ENCODE measurements at regions not wholly inside any gene's neighbourhood (a gene's known extent, or its start where the extent isn't known, plus 50 kb on each side); places are given as distances from the start of the nearest gene placed in this dataset.

GRCh38 chr12:75744607-75745256 is 233.3 kb upstream of the KRR1 start:
- TF ChIP-seq SIN3A (IDR thresholded peaks at IDR 0.05; ENCODE audit: borderline replicate concordance, insufficient read depth, low read length) (no peak), TAF1 (IDR thresholded peaks at IDR 0.05; ENCODE audit: borderline replicate concordance, insufficient read depth, low read length) (no peak), REST (IDR thresholded peaks at IDR 0.05; ENCODE audit: insufficient read depth in 1 of 2, low read depth in 2 of 2, low read length in 2 of 2) (no peak), POLR2AphosphoS5 (IDR thresholded peaks at IDR 0.05; ENCODE audit: low read depth, low read length) (no peak), FOXP2 (optimal IDR thresholded peaks at IDR 0.05; ENCODE audit: borderline replicate concordance, extremely low read depth, extremely low read length, insufficient read depth) (no peak)

- TF ChIP-seq SIN3A (IDR thresholded peaks at IDR 0.05; ENCODE audit: borderline replicate concordance, insufficient read depth, low read length) (no peak), POLR2AphosphoS5 (IDR thresholded peaks at IDR 0.05; ENCODE audit: low read depth, low read length) (no peak), FOXP2 (optimal IDR thresholded peaks at IDR 0.05; ENCODE audit: borderline replicate concordance, extremely low read depth, extremely low read length, insufficient read depth) (no peak), TAF1 (IDR thresholded peaks at IDR 0.05; ENCODE audit: borderline replicate concordance, insufficient read depth, low read length) (no peak), REST (IDR thresholded peaks at IDR 0.05; ENCODE audit: insufficient read depth in 1 of 2, low read depth in 2 of 2, low read length in 2 of 2) (no peak)
Observed at GRCh38 chr12:75742961-75743360, 231.6 kb upstream of the KRR1 start.

GRCh38 chr12:75742048-75742447 is 230.6 kb upstream of the KRR1 start:
- TF ChIP-seq FOXP2 (optimal IDR thresholded peaks at IDR 0.05; ENCODE audit: borderline replicate concordance, extremely low read depth, extremely low read length, insufficient read depth) (no peak), TAF1 (IDR thresholded peaks at IDR 0.05; ENCODE audit: borderline replicate concordance, insufficient read depth, low read length) (no peak), SIN3A (IDR thresholded peaks at IDR 0.05; ENCODE audit: borderline replicate concordance, insufficient read depth, low read length) (no peak), POLR2AphosphoS5 (IDR thresholded peaks at IDR 0.05; ENCODE audit: low read depth, low read length) (no peak), REST (IDR thresholded peaks at IDR 0.05; ENCODE audit: insufficient read depth in 1 of 2, low read depth in 2 of 2, low read length in 2 of 2) (no peak)

DNA sequence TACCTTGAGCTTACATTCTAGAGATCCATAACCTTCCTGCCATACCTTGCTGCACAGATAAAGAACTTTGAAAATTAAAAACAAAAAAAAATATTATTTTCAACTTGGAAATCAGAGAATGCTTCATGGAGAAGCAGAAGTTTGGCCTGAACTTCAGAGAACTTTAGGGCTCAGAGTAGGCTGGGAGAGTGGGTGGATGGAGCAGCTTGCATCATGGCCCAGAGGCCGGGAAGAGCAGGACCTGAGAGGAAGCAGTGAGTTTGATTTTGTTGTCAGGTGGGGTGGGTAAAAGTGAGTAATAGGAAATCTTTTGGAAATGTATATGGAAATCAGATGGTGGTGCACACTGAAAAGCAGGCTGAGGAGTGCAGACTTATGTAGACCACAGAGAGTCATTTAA is 228.5 kb upstream of the KRR1 start:
- TF ChIP-seq FOXP2 (optimal IDR thresholded peaks at IDR 0.05; ENCODE audit: borderline replicate concordance, extremely low read depth, extremely low read length, insufficient read depth) (no peak), REST (IDR thresholded peaks at IDR 0.05; ENCODE audit: insufficient read depth in 1 of 2, low read depth in 2 of 2, low read length in 2 of 2) (no peak), POLR2AphosphoS5 (IDR thresholded peaks at IDR 0.05; ENCODE audit: low read depth, low read length) (no peak), TAF1 (IDR thresholded peaks at IDR 0.05; ENCODE audit: borderline replicate concordance, insufficient read depth, low read length) (no peak), SIN3A (IDR thresholded peaks at IDR 0.05; ENCODE audit: borderline replicate concordance, insufficient read depth, low read length) (no peak)

All from PFSK-1 (cell line).